Suprapubic skin (tissue), 4 donors: ENCODE measurements at regions not wholly inside any gene's neighbourhood (a gene's known extent, or its start where the extent isn't known, plus 50 kb on each side); places are given as distances from the start of the nearest gene placed in this dataset.
A peak's percentile ranks its signal among the peaks of the same experiment; 100 is the strongest.

Source experiments
- DNase-seq, 2 donors: peaks; one replicate each; pipeline ENCODE4 v3.0.0-alpha.2; 2019; ENCODE audit warnings: low spot score in 2 of 2
- H3K27ac ChIP-seq: fragments of 200-600 bp; sonication (generic); one replicate; pipeline ENCODE4 v1.5.1; 2019
- H3K27me3 ChIP-seq: fragments of 200-600 bp; sonication (generic); one replicate; pipeline ENCODE4 v1.5.1; 2019
- H3K36me3 ChIP-seq: fragments of 200-600 bp; sonication (generic); one replicate; pipeline ENCODE4 v1.5.1; 2019
- H3K4me1 ChIP-seq: fragments of 200-600 bp; sonication (generic); one replicate; pipeline ENCODE4 v1.5.1; 2019
- H3K4me3 ChIP-seq: fragments of 200-600 bp; sonication (generic); one replicate; pipeline ENCODE4 v1.5.1; 2019; ENCODE audit warnings: mild to moderate bottlenecking
- H3K9me3 ChIP-seq: fragments of 200-600 bp; sonication (generic); one replicate; pipeline ENCODE4 v1.5.1; 2019
- CTCF ChIP-seq, 2 donors: fragments of 200-600 bp in 1 of 2; fragments of 450-650 bp in 1 of 2; sonication (generic) in 1 of 2; IDR thresholded peaks; one replicate each; pipeline ENCODE4 v1.5.1; 2016 to 2019; ENCODE audit warnings: antibody characterized with exemption in 2 of 2, mild to moderate bottlenecking in 1 of 2, moderate library complexity in 1 of 2
- EP300 ChIP-seq: sonication (generic); formaldehyde crosslinking; IDR thresholded peaks from one replicate; pipeline ENCODE4 v1.6.1; 2017; ENCODE audit warnings: antibody characterized with exemption
- POLR2A ChIP-seq, 2 donors: fragments of 450-650 bp; IDR thresholded peaks; one replicate each; pipeline ENCODE4 v1.6.1; 2017; ENCODE audit warnings: antibody characterized with exemption in 2 of 2, mild to moderate bottlenecking in 2 of 2, moderate library complexity in 2 of 2
- POLR2AphosphoS5 ChIP-seq, 3 donors: sonication (generic); formaldehyde crosslinking; IDR thresholded peaks; one replicate each; pipeline ENCODE4 v1.6.1; 2017; ENCODE audit warnings: antibody characterized with exemption in 3 of 3
- WGBS: methylation state at CpG from one replicate; pipeline ENCODE4 v1.1.5; 2018; 5-methylcytosine and 5-hydroxymethylcytosine counted together

DNA sequence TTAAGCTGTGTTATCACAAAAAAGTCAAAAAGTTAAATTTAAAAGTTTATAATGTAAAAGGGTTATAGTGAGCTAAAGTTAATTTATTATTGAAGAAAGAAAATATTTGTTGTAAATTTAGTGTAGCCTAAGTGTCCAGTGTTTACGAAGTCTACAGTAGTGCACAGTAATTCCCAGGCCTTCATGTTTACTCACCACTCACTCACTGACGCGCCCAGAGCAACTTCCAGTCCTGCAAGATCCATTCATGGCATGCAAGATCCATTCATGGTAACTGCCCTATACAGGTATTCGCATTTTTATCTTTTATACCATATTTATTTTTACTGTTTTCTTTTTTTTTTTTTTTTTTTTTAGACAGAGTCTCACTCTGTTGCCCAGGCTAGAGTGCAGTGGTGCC is 69.5 kb downstream of the TPRA1 start:
- TF ChIP-seq CTCF (IDR thresholded peaks at IDR 0.05) = no peak
- no peak for TF ChIP-seq EP300
- TF ChIP-seq POLR2A (IDR thresholded peaks at IDR 0.05) = no peak
- TF ChIP-seq POLR2AphosphoS5 (IDR thresholded peaks at IDR 0.05) = no peak
- H3K36me3 ChIP-seq = no peaks in the 10 kb centered on the region
- no peak overlapping the region for H3K4me3 ChIP-seq
- no peak overlapping the region for H3K27ac ChIP-seq
- no peaks in the 10 kb centered on the region for H3K4me1 ChIP-seq
- H3K9me3 ChIP-seq = peaks cover 5% of the 10 kb centered on the region
- 92% methylated on average over 4 of the region's 4 CpGs for WGBS
- no peak for DNase-seq
- peaks cover 10% of the 10 kb centered on the region for H3K27me3 ChIP-seq

DNA sequence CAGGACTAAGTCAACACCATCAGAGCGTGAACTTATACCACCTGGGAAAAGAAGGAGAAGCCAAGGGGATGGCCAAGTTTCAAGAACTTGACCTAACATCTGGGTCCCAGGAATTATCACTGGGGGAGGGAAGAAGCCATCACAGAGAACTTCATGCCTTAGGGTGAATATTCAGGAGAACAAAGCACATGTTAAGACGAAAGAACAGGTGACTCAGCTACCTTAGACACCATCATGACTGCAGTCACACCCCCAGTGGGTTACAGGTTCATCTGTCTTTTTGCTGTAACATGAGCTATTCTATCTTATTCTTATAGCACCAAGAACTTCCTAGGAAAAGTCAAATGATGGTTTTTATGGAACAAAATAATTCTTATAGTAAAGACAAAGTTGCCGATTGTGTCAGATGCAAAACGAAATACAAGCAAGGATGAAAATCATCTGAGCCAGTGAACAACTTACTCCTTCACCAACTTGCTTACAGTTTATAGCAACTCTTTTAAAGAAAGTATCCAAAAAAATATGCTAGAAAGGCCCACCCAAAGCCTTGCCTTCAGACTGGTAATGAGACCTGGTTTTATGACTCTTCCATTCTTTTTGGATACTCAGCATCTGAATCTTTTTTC is 72.0 kb downstream of the TPRA1 start:
- H3K27ac ChIP-seq = no peak overlapping the region
- H3K4me1 ChIP-seq = no peaks in the 10 kb centered on the region
- H3K4me3 ChIP-seq = no peak overlapping the region
- H3K36me3 ChIP-seq = no peaks in the 10 kb centered on the region
- 82% methylated on average over 4 of the region's 4 CpGs for WGBS
- H3K27me3 ChIP-seq = peaks cover 2% of the 10 kb centered on the region
- H3K9me3 ChIP-seq = peaks cover 5% of the 10 kb centered on the region
- no peak for DNase-seq
- TF ChIP-seq POLR2AphosphoS5 (IDR thresholded peaks at IDR 0.05) (no peak), POLR2A (IDR thresholded peaks at IDR 0.05) (no peak), CTCF (IDR thresholded peaks at IDR 0.05) (no peak), EP300 (no peak)

- Histone ChIP-seq H3K27me3 (peaks cover 3% of the 10 kb centered on the region), H3K9me3 (no peaks in the 10 kb centered on the region), H3K36me3 (no peaks in the 10 kb centered on the region), H3K4me3 (no peak overlapping the region), H3K27ac (no peak overlapping the region), H3K4me1 (no peaks in the 10 kb centered on the region)
- 49% methylated on average over 3 of the region's 3 CpGs for WGBS
- TF ChIP-seq EP300 = no peak
- no peak for TF ChIP-seq POLR2AphosphoS5 (IDR thresholded peaks at IDR 0.05)
- DNase-seq = no peak
These were observed 78.3 kb downstream of the TPRA1 start for GRCh38 chr3:127512256-127512655.

DNA sequence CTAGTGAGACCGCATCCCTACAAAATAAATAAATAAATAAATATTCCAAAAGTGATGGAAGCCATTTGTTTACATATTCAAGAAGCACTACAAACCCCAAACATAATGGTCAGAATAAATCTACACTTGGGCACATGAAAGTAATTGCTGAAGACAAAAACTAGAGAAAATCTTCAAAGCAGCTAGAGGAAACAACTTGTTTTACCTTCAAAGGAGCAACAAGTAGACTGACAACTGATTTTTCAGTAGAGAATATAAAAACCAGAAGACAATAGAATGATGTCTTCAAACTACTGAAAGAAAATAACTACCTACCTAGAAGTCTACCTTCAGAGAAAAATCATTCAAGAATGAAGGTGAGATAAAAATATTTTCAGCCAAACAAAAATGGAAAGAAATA is 89.4 kb downstream of the TPRA1 start:
- H3K36me3 ChIP-seq = no peaks in the 10 kb centered on the region
- H3K4me1 ChIP-seq = no peaks in the 10 kb centered on the region
- H3K4me3 ChIP-seq = no peak overlapping the region
- TF ChIP-seq POLR2AphosphoS5 (IDR thresholded peaks at IDR 0.05) (no peak), EP300 (no peak), POLR2A (IDR thresholded peaks at IDR 0.05) (no peak), CTCF (IDR thresholded peaks at IDR 0.05) (no peak)
- DNase-seq = no peak
- peaks cover 7% of the 10 kb centered on the region for H3K9me3 ChIP-seq
- peaks cover 17% of the 10 kb centered on the region for H3K27me3 ChIP-seq
- no peak overlapping the region for H3K27ac ChIP-seq
- 91% methylated on average over 1 of the region's 1 CpG for WGBS

DNA sequence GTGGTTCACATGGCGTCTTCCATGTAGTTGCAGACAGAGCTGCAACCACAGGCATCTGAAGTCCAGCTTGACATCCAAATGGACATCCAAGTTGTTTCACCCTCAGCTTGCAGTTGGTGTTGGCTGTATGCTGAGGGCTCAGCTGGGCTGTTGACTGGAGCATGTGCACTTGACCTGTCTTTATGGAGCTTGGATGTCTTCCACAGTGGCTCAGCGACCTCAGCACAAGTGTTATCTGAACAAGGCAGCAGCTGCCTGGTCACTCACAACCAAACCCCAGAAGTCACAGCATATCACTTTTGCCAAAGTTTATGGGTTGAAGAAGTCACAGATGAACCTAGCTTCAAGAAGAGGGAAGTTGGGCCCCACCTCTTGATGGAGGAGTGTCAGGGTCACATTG is 92.9 kb downstream of the TPRA1 start:
- TF ChIP-seq POLR2A (IDR thresholded peaks at IDR 0.05) (no peak), CTCF (IDR thresholded peaks at IDR 0.05) (no peak), POLR2AphosphoS5 (IDR thresholded peaks at IDR 0.05) (no peak), EP300 (no peak)
- peak in 1 of 2 donors; percentile 29 for DNase-seq
- H3K27ac ChIP-seq = no peak overlapping the region
- no peak overlapping the region for H3K4me3 ChIP-seq
- H3K9me3 ChIP-seq = peaks cover under 1% of the 10 kb centered on the region
- WGBS = 83% methylated on average over 2 of the region's 2 CpGs
- H3K36me3 ChIP-seq = no peaks in the 10 kb centered on the region
- no peaks in the 10 kb centered on the region for H3K4me1 ChIP-seq
- peaks cover 17% of the 10 kb centered on the region for H3K27me3 ChIP-seq

GRCh38 chr3:127497166-127497565 is 93.4 kb downstream of the TPRA1 start:
- WGBS = 100% methylated on average over 3 of the region's 3 CpGs
- H3K9me3 ChIP-seq = no peaks in the 10 kb centered on the region
- DNase-seq = peak in 1 of 2 donors; percentile 28
- peaks cover 17% of the 10 kb centered on the region for H3K27me3 ChIP-seq
- TF ChIP-seq POLR2A (IDR thresholded peaks at IDR 0.05) (no peak), POLR2AphosphoS5 (IDR thresholded peaks at IDR 0.05) (no peak), CTCF (IDR thresholded peaks at IDR 0.05) (no peak), EP300 (no peak)
- H3K4me3 ChIP-seq = no peak overlapping the region
- H3K36me3 ChIP-seq = no peaks in the 10 kb centered on the region
- no peak overlapping the region for H3K27ac ChIP-seq
- H3K4me1 ChIP-seq = no peaks in the 10 kb centered on the region
